GM18511 (cell line): ENCODE measurements at regions not wholly inside any gene's neighbourhood (a gene's known extent, or its start where the extent isn't known, plus 50 kb on each side); places are given as distances from the start of the nearest gene placed in this dataset.
"Not testable (repeated sequence)": the region's sequence is repeated elsewhere in the genome, so short reads cannot be mapped to it uniquely, and the experiment has no call there.

Experiments used
- ATAC-seq: cut with Tn5 transposase; IDR thresholded peaks from one replicate; pipeline ENCODE4 v1.9.1; 2021; ENCODE audit warnings: mild to moderate bottlenecking, moderate library complexity; ENCODE audit not compliant: unreplicated experiment

GRCh38 chr3:139131951-139132350 is 87.3 kb upstream of the PRR23C start:
- ATAC-seq = no peak

DNA sequence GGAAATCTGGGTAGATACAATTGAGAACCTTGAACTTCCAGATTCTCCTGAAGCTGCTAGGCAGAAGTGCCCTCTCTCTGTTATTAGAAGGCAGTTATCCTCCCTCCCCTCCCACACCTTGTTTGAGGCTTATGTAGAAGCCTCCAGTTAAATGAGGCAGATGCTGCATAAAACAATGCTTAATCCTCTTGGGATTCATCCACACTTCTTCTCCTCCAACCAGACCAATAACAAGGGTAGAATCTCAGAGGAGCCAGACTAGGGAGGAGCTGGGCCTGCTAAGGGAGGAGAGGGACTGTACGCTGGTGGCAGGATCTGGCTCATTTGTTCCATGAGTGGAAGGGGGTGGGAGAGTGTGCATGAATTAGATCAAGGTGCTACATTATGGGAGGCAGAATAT is 88.3 kb upstream of the PRR23C start:
- no peak for ATAC-seq

- no peak for ATAC-seq
Observed at GRCh38 chr3:139134678-139135372, 90.1 kb upstream of the PRR23C start.

GRCh38 chr3:139135657-139136056 is 91.0 kb upstream of the PRR23C start:
- no peak for ATAC-seq

DNA sequence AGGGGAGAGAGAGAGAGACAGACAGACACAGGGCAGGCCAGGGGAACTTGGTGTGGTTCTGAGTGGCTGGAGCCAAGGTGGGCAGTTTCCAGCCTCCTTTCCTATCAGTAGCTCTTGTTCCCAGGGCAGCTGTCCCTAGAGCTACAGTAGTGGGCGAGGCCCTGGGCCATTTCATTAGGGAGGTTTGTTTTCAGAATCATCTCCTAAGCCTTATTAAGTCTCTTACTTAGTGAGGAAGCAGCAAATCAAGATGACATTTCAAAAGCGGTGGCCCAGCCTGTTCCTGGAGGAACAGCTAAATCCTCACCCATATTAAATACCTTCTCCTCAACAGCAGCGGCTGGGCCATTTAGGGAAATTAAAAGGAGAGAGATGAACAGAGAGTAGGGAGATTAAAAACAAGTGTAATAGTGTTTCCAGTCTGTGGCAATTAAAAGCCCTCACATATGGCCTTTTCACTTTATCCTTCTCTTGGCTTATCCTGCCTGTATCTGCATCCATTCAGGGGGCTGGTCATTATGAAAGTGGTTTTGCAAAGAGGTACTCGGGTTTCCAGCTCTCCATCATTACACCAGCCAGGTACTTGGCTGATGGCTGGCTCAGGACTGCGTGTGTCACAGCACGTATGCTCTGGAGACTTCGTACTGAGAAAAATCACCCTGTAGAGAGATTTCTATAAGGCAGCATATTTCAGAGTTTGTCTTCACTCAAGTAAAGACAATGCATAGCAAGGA is 91.9 kb upstream of the PRR23C start:
- ATAC-seq = no peak

GRCh38 chr3:139140553-139140952 is 95.9 kb upstream of the PRR23C start:
- no peak for ATAC-seq

- ATAC-seq = not testable (repeated sequence)
Observed at GRCh38 chr3:139145980-139146379, 101.3 kb upstream of the PRR23C start.

DNA sequence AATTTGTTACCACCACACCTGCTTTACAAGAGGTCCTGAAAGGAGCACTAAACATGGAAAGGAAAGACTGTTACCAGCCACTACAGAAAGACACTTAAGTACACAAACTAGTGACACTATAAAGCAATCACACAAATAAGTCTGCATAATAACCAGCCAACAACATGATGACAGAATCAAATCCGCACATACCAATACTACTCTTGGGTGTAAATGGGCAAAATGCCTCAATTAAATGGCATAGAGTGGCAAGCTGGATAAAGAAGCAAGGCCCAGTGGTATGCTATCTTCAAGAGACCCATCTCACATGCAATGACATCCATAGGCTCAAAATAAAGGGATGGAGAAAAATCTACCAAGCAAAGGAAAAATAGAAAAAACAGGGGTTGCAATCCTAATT is 106.8 kb upstream of the PRR23C start:
- ATAC-seq = no peak

GRCh38 chr3:139153434-139153833 is 108.7 kb upstream of the PRR23C start:
- ATAC-seq = not testable (repeated sequence)

- no peak for ATAC-seq
Observed at GRCh38 chr3:139157161-139157932, 112.7 kb upstream of the PRR23C start.

DNA sequence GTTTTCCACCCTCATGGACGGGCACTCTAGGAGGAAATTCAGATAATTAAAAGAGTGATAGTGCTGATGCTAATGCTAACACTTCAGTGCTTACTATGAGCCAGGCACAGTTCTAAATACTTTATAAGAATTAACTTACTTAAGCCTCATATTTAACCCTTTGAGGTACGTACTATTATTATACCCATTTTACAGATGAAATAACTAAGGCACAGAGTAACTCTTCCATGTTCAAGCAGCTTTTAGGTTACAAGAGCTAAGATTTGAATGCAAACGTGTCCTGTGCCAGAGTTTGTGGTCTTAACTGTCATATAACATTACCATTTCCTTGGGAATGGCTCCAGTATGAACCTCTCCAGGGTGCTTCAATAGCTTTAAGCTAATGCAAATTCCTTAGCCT is 114.7 kb upstream of the PRR23C start:
- no peak for ATAC-seq

- no peak for ATAC-seq
Observed at GRCh38 chr3:139173372-139174108, 128.8 kb upstream of the PRR23C start.

- ATAC-seq = no peak
Observed at GRCh38 chr3:139180489-139180888, 135.8 kb upstream of the PRR23C start.

- no peak for ATAC-seq
Observed at GRCh38 chr3:139182143-139182542, 137.5 kb upstream of the PRR23C start.

DNA sequence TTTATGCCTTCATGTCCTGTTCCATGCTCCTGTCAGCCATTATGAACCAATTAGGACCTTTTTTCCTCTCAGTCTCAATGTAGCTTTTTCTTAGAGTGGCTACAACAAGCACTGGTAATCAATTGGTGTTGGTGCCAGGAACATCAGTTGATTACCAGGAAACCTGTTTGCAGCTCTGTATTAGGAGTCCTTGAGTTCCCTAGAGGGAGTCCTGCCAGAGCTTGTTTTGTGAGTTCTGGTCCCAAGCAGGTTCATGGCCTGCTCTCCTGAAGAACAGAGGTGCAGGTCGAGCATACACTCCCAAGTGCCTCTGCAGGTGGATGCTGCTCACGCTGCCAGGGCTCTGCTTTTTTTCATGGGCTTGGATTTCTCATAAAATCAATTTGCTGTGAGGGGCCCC is 137.9 kb upstream of the PRR23C start:
- ATAC-seq = no peak

GRCh38 chr3:139185527-139185926 is 140.8 kb upstream of the PRR23C start:
- no peak for ATAC-seq

DNA sequence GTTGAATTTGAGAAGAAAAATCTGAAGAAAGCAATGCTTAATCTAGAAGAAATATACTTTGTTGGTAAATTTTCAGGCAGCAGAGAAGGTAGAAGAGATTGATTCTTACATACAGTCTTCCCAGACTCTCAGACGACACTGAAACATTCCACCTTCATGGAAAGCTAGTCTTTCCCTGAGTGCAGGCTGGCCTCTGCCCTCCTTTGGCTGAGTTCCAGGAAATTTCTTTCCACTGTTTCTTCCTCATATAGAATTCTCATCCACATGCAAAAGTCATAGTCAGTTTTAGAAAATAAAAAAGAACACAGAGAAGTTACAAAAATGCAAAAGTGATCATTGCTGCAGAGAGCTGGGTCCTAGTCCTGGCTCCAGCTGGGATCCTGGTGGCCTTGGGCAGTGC is 142.5 kb upstream of the PRR23C start:
- ATAC-seq = no peak

DNA sequence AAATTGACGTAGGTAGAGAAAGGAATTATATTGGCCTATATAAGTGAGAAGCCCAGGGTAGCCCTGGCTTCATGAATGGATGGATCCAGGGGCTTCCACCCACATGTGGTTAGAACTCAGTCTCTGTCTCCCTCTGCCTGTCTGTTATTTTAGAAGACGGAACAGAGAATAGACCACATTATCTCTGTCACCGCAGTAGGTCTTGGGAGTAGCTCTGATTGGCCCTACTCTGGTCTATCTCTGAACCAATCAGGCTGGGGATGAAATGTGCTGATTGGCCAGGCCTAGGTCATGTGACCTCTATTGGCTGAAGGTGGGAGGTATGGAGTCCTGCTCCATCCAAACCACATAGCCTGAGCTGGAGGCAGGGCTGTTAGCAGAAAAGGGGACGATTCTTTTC is 143.0 kb upstream of the PRR23C start:
- no peak for ATAC-seq

- ATAC-seq = no peak
Observed at GRCh38 chr3:139189943-139190342, 145.3 kb upstream of the PRR23C start.

DNA sequence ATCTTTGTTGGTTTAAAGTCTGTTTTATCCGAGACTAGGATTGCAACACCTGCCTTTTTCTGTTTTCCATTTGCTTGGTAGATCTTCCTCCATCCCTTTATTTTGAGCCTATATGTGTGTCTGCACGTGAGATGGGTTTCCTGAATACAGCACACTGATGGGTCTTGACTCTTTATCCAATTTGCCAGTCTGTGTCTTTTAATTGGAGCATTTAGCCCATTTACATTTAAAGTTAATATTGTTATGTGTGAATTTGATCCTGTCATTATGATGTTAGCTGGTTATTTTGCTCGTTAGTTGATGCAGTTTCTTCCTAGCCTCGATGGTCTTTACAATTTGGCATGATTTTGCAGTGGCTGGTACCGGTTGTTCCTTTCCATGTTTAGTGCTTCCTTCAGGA is 149.4 kb upstream of the MRPS22 start:
- not testable (repeated sequence) for ATAC-seq

GRCh38 chr3:139196146-139196545 is 147.7 kb upstream of the MRPS22 start:
- ATAC-seq = not testable (repeated sequence)
